ENCODE measurements at regions not wholly inside any gene's neighbourhood (a gene's known extent, or its start where the extent isn't known, plus 50 kb on each side); places are given as distances from the start of the nearest gene placed in this dataset.
"Not testable (repeated sequence)": the region's sequence is repeated elsewhere in the genome, so short reads cannot be mapped to it uniquely, and the experiment has no call there.

GRCh38 chr5:142244440-142244839 is 80.4 kb downstream of the SPRY4 start:
- Histone ChIP-seq H3K36me3 (ENCODE audit: insufficient read depth, low read length) (no peaks in the 10 kb centered on the region), H4K20me1 (ENCODE audit: insufficient read depth, low read length) (no peaks in the 10 kb centered on the region), H3K4me1 (ENCODE audit: insufficient read depth, low read length) (peaks cover 23% of the 10 kb centered on the region), H3K9me3 (ENCODE audit: low read depth, low read length) (no peaks in the 10 kb centered on the region), H3K4me2 (ENCODE audit: insufficient read depth, low read length) (no peak overlapping the region), H3K4me3 (ENCODE audit: insufficient read depth, low read length) (no peak overlapping the region), H2AFZ (ENCODE audit: low read length) (no peak overlapping the region), H3K79me2 (ENCODE audit: insufficient read depth, low read length) (no peaks in the 10 kb centered on the region), H3K27me3 (ENCODE audit: insufficient read depth, low read length) (no peaks in the 10 kb centered on the region), H3K27ac (ENCODE audit: low read depth, low read length) (no peak overlapping the region)
- TF ChIP-seq, protein P1, sequence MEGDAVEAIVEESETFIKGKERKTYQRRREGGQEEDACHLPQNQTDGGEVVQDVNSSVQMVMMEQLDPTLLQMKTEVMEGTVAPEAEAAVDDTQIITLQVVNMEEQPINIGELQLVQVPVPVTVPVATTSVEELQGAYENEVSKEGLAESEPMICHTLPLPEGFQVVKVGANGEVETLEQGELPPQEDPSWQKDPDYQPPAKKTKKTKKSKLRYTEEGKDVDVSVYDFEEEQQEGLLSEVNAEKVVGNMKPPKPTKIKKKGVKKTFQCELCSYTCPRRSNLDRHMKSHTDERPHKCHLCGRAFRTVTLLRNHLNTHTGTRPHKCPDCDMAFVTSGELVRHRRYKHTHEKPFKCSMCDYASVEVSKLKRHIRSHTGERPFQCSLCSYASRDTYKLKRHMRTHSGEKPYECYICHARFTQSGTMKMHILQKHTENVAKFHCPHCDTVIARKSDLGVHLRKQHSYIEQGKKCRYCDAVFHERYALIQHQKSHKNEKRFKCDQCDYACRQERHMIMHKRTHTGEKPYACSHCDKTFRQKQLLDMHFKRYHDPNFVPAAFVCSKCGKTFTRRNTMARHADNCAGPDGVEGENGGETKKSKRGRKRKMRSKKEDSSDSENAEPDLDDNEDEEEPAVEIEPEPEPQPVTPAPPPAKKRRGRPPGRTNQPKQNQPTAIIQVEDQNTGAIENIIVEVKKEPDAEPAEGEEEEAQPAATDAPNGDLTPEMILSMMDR (IDR thresholded peaks at IDR 0.05; ENCODE audit: extremely low read depth, low read depth, low read length), result no peak
- DNase-seq (ENCODE audit: insufficient read length, low spot score, missing footprints), result no peak

DNA sequence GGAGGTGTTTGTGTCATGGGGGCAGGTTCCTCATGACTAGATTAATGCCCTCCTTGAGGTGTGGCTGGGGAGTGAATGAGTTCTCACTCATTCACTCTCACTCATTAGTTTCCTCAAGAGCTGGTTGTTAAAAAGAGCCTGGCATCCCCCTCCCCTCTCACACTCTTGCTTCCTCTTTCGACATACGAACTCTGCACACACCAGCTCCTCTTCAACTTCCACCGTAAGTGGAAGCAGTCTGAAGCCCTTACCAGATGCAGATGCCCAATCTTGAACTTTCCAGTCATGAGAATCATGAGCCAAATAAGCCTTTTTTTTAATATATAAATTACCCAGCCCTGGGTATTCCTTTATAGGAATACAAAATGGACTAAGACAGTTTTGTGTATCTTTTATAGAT is 82.5 kb downstream of the SPRY4 start:
- TF ChIP-seq, protein P1 (IDR thresholded peaks at IDR 0.05; ENCODE audit: extremely low read depth, low read depth, low read length), result no peak
- no peaks in the 10 kb centered on the region for H3K79me2 ChIP-seq (ENCODE audit: insufficient read depth, low read length)
- H3K4me1 ChIP-seq (ENCODE audit: insufficient read depth, low read length), result peaks cover 16% of the 10 kb centered on the region
- H3K27me3 ChIP-seq (ENCODE audit: insufficient read depth, low read length), result no peaks in the 10 kb centered on the region
- H2AFZ ChIP-seq (ENCODE audit: low read length), result no peak overlapping the region
- DNase-seq (ENCODE audit: insufficient read length, low spot score, missing footprints), result no peak
- no peaks in the 10 kb centered on the region for H3K9me3 ChIP-seq (ENCODE audit: low read depth, low read length)
- no peak overlapping the region for H3K27ac ChIP-seq (ENCODE audit: low read depth, low read length)
- H3K4me2 ChIP-seq (ENCODE audit: insufficient read depth, low read length), result no peak overlapping the region
- H4K20me1 ChIP-seq (ENCODE audit: insufficient read depth, low read length), result no peaks in the 10 kb centered on the region
- H3K36me3 ChIP-seq (ENCODE audit: insufficient read depth, low read length), result no peaks in the 10 kb centered on the region
- H3K4me3 ChIP-seq (ENCODE audit: insufficient read depth, low read length), result no peak overlapping the region

DNA sequence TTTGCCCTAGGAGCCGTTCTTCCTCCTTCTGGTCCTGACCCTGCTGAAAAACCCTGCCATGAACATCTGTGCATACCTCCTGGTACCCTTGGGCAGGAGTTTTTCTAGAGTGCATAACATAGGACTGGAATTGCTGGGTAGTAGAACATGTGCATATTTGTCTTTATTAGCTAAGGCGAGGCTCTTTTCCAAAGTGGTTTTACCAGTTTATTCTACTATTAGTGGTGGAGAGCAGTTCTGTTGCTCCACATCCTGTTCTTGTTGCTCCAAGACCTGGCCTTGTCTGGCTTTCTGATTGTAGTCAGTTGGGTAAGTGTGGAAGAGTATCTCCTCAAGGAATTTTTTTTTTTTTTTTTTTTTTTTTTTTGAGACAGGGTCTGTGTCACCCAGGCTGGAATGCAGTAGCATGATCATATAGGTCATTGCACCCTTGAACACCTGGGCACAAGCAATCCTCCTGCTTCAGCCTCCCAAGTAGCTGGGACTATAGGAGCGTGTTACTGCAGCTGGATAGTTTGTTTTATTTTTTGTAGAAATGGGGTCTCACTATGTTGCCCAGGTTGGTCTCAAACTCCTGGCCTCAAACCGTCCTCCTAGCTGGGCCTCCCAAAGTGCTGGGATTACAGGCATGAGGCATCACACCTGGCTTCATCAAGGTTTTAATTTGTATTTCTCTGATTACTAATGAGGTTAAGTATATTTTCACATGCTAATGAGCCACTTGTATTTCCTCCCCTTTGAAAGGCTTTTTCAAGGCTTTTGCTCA is 85.2 kb downstream of the SPRY4 start:
- H3K4me2 ChIP-seq (ENCODE audit: insufficient read depth, low read length), result no peak overlapping the region
- H4K20me1 ChIP-seq (ENCODE audit: insufficient read depth, low read length), result no peaks in the 10 kb centered on the region
- no peak overlapping the region for H3K27ac ChIP-seq (ENCODE audit: low read depth, low read length)
- no peaks in the 10 kb centered on the region for H3K9me3 ChIP-seq (ENCODE audit: low read depth, low read length)
- no peak overlapping the region for H3K4me3 ChIP-seq (ENCODE audit: insufficient read depth, low read length)
- TF ChIP-seq, protein P1 (IDR thresholded peaks at IDR 0.05; ENCODE audit: extremely low read depth, low read depth, low read length), result no peak
- DNase-seq (ENCODE audit: insufficient read length, low spot score, missing footprints), result no peak
- no peak overlapping the region for H2AFZ ChIP-seq (ENCODE audit: low read length)
- no peaks in the 10 kb centered on the region for H3K79me2 ChIP-seq (ENCODE audit: insufficient read depth, low read length)
- peaks cover 5% of the 10 kb centered on the region for H3K4me1 ChIP-seq (ENCODE audit: insufficient read depth, low read length)
- no peaks in the 10 kb centered on the region for H3K27me3 ChIP-seq (ENCODE audit: insufficient read depth, low read length)
- no peaks in the 10 kb centered on the region for H3K36me3 ChIP-seq (ENCODE audit: insufficient read depth, low read length)

- Histone ChIP-seq H3K27me3 (ENCODE audit: insufficient read depth, low read length) (no peaks in the 10 kb centered on the region), H3K9me3 (ENCODE audit: low read depth, low read length) (no peaks in the 10 kb centered on the region)
- TF ChIP-seq, protein P1 (IDR thresholded peaks at IDR 0.05; ENCODE audit: extremely low read depth, low read depth, low read length), result no peak
These were observed 87.1 kb downstream of the SPRY4 start for GRCh38 chr5:142237707-142238106.

GRCh38 chr5:142236673-142237290 is 88.0 kb downstream of the SPRY4 start:
- not testable (repeated sequence) for H3K9me3 ChIP-seq (ENCODE audit: low read depth, low read length); H3K4me1 ChIP-seq (ENCODE audit: insufficient read depth, low read length); H4K20me1 ChIP-seq (ENCODE audit: insufficient read depth, low read length); H3K27ac ChIP-seq (ENCODE audit: low read depth, low read length); DNase-seq (ENCODE audit: insufficient read length, low spot score, missing footprints); H2AFZ ChIP-seq (ENCODE audit: low read length); H3K79me2 ChIP-seq (ENCODE audit: insufficient read depth, low read length); H3K36me3 ChIP-seq (ENCODE audit: insufficient read depth, low read length); H3K4me2 ChIP-seq (ENCODE audit: insufficient read depth, low read length); H3K27me3 ChIP-seq (ENCODE audit: insufficient read depth, low read length); H3K4me3 ChIP-seq (ENCODE audit: insufficient read depth, low read length)

More at GRCh38 chr5:142237707-142238106, 87.1 kb downstream of the SPRY4 start:
- Histone ChIP-seq H4K20me1 (ENCODE audit: insufficient read depth, low read length) (no peaks in the 10 kb centered on the region), H3K4me2 (ENCODE audit: insufficient read depth, low read length) (no peak overlapping the region), H3K4me3 (ENCODE audit: insufficient read depth, low read length) (no peak overlapping the region), H3K79me2 (ENCODE audit: insufficient read depth, low read length) (no peaks in the 10 kb centered on the region), H2AFZ (ENCODE audit: low read length) (no peak overlapping the region), H3K4me1 (ENCODE audit: insufficient read depth, low read length) (no peaks in the 10 kb centered on the region), H3K36me3 (ENCODE audit: insufficient read depth, low read length) (no peaks in the 10 kb centered on the region), H3K27ac (ENCODE audit: low read depth, low read length) (no peak overlapping the region)
- DNase-seq (ENCODE audit: insufficient read length, low spot score, missing footprints), result no peak
